SH-SY5Y (cell line): ENCODE measurements at regions not wholly inside any gene's neighbourhood (a gene's known extent, or its start where the extent isn't known, plus 50 kb on each side); places are given as distances from the start of the nearest gene placed in this dataset.

Experiments
- GATA2 ChIP-seq: IDR thresholded peaks from 2 replicates; pipeline ENCODE4 v1.6.1; 2011; ENCODE audit warnings: mild to moderate bottlenecking, low read depth, low read length
- GATA3 ChIP-seq: IDR thresholded peaks from 2 replicates; pipeline ENCODE4 v1.6.1; 2011; ENCODE audit warnings: low read depth, mild to moderate bottlenecking, low read length, moderate library complexity

- TF ChIP-seq GATA3 (no peak), GATA2 (no peak)
Observed at GRCh38 chr6:66232890-66233289, 525.9 kb upstream of the EYS start.
